Neural progenitor cell (in vitro differentiated cells): ENCODE measurements at regions not wholly inside any gene's neighbourhood (a gene's known extent, or its start where the extent isn't known, plus 50 kb on each side); places are given as distances from the start of the nearest gene placed in this dataset.

Source experiments
- EZH2 ChIP-seq: fragments of 200-600 bp; sonication (generic); IDR thresholded peaks from 2 replicates; pipeline ENCODE4 v1.6.1; 2017; ENCODE audit warnings: antibody characterized with exemption, mild to moderate bottlenecking, moderate library complexity
- EZH2phosphoT487 ChIP-seq: fragments of 200-600 bp; sonication (generic); IDR thresholded peaks from 2 replicates; pipeline ENCODE4 v1.6.1; 2017; ENCODE audit warnings: antibody characterized with exemption
- TF ChIP-seq, protein P1 (sequence below): fragments of 200-600 bp; sonication (generic); IDR thresholded peaks from 2 replicates; pipeline ENCODE4 v1.5.1; 2017; ENCODE audit warnings: antibody characterized with exemption, mild to moderate bottlenecking

DNA sequence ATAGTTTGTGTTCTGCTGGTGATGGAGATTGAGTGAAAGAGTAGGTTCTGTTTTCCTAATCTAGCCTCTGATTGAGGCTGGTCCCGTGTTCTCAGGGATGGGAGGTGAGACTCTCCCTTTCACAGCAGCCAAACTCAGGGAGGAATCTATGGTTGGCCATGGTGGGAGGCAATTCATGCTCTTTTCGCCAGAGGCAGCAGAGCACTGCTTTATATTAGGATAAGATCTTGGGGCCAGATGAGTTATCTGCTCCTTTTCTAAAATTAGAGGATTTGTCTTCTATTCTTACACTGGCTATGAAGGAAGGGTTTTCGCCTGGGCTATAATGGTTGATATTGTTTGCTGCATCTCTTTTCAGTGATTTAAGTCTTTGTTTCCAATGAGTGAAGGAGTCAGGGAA lies 63.9 kb upstream of the NLGN4X start:
- TF ChIP-seq, protein P1, sequence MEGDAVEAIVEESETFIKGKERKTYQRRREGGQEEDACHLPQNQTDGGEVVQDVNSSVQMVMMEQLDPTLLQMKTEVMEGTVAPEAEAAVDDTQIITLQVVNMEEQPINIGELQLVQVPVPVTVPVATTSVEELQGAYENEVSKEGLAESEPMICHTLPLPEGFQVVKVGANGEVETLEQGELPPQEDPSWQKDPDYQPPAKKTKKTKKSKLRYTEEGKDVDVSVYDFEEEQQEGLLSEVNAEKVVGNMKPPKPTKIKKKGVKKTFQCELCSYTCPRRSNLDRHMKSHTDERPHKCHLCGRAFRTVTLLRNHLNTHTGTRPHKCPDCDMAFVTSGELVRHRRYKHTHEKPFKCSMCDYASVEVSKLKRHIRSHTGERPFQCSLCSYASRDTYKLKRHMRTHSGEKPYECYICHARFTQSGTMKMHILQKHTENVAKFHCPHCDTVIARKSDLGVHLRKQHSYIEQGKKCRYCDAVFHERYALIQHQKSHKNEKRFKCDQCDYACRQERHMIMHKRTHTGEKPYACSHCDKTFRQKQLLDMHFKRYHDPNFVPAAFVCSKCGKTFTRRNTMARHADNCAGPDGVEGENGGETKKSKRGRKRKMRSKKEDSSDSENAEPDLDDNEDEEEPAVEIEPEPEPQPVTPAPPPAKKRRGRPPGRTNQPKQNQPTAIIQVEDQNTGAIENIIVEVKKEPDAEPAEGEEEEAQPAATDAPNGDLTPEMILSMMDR = peak; percentile 40
- no peak for TF ChIP-seq EZH2phosphoT487
- no peak for TF ChIP-seq EZH2
